DND-41 (cell line): ENCODE measurements at regions not wholly inside any gene's neighbourhood (a gene's known extent, or its start where the extent isn't known, plus 50 kb on each side); places are given as distances from the start of the nearest gene placed in this dataset.

Experiments
- ATAC-seq: fragments of 200-7000 bp; cut with Tn5 transposase; 3 replicates; pipeline ENCODE4 v1.9.1; 2021; ENCODE audit warnings: low read depth; ENCODE audit not compliant: insufficient read depth
- DNase-seq: peaks from one replicate; pipeline ENCODE4 v3.0.0-alpha.2; 2020
- H2AFZ ChIP-seq: 2 replicates; pipeline ENCODE4 v1.6.0; 2012; ENCODE audit warnings: low read depth, low read length
- H3K27ac ChIP-seq: 2 replicates; pipeline ENCODE4 v1.5.1; 2012; ENCODE audit warnings: low read length, inconsistent platforms
- H3K27me3 ChIP-seq: fragments of 200-600 bp; sonication (generic); 2 replicates; pipeline ENCODE4 v1.6.0; 2012; ENCODE audit warnings: low read length, mild to moderate bottlenecking, inconsistent platforms; ENCODE audit not compliant: insufficient read depth, poor library complexity
- H3K36me3 ChIP-seq: 2 replicates; pipeline ENCODE4 v1.5.1; 2012; ENCODE audit warnings: low read length, inconsistent platforms; ENCODE audit not compliant: insufficient read depth
- H3K4me1 ChIP-seq: 2 replicates; pipeline ENCODE4 v1.5.1; 2012; ENCODE audit warnings: mild to moderate bottlenecking, low read length; ENCODE audit not compliant: insufficient read depth
- H3K4me2 ChIP-seq: 2 replicates; pipeline ENCODE4 v1.6.0; 2012; ENCODE audit warnings: mild to moderate bottlenecking, moderate library complexity, low read length, inconsistent platforms; ENCODE audit not compliant: insufficient read depth
- H3K4me3 ChIP-seq, 2 experiments: fragments of 200-600 bp in 1 of 2; shearing (Covaris generic) in 1 of 2; 2 replicates each; pipeline ENCODE4 v1.5.1; 2012 to 2016; ENCODE audit warnings: inconsistent platforms in 2 of 2, low read length in 2 of 2, mild to moderate bottlenecking in 2 of 2, low read depth in 1 of 2, moderate library complexity in 1 of 2
- H3K79me2 ChIP-seq: 2 replicates; pipeline ENCODE4 v1.6.0; 2012; ENCODE audit warnings: low read length, inconsistent platforms; ENCODE audit not compliant: insufficient read depth
- H3K9ac ChIP-seq: 2 replicates; pipeline ENCODE4 v1.6.0; 2012; ENCODE audit warnings: low read depth, mild to moderate bottlenecking, inconsistent platforms, low read length, moderate library complexity
- H3K9me3 ChIP-seq: 2 replicates; pipeline ENCODE4 v1.5.1; 2012; ENCODE audit warnings: low read length, moderate library complexity, mild to moderate bottlenecking, inconsistent platforms; ENCODE audit not compliant: insufficient read depth, severe bottlenecking
- H4K20me1 ChIP-seq: 2 replicates; pipeline ENCODE4 v1.6.0; 2012; ENCODE audit warnings: low read length; ENCODE audit not compliant: insufficient read depth
- EZH2 ChIP-seq: IDR thresholded peaks from 3 replicates; pipeline ENCODE4 v1.6.1; 2012; ENCODE audit warnings: borderline replicate concordance, low read depth, mild to moderate bottlenecking, moderate library complexity, low read length, inconsistent platforms; ENCODE audit not compliant: severe bottlenecking
- TF ChIP-seq, protein P1 (sequence below): IDR thresholded peaks from 2 replicates; pipeline ENCODE4 v1.5.1; 2012; ENCODE audit warnings: borderline replicate concordance, low read length, moderate library complexity, mild to moderate bottlenecking; ENCODE audit not compliant: poor library complexity, severe bottlenecking; ENCODE audit errors: extremely low read depth

DNA sequence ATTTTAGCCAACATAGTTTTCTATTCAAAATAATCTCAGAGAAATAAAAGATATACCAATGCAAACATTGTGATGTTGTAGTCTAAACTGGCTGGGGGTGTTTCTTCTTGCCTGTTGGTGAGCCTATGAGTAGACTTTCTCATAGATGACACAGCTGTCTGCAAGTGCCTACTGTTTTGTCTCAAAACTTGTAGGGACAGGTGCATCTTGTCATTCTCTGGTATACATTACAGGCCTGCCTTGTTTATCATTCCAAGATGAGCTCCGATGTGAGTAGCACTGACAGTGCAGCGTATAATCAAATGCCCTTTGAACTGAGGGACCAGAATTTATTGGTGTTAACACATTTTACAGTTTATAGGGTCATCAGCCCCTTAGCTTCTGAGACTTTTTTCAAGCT, 353.8 kb downstream of the PRDM5 start:
- TF ChIP-seq, protein P1, sequence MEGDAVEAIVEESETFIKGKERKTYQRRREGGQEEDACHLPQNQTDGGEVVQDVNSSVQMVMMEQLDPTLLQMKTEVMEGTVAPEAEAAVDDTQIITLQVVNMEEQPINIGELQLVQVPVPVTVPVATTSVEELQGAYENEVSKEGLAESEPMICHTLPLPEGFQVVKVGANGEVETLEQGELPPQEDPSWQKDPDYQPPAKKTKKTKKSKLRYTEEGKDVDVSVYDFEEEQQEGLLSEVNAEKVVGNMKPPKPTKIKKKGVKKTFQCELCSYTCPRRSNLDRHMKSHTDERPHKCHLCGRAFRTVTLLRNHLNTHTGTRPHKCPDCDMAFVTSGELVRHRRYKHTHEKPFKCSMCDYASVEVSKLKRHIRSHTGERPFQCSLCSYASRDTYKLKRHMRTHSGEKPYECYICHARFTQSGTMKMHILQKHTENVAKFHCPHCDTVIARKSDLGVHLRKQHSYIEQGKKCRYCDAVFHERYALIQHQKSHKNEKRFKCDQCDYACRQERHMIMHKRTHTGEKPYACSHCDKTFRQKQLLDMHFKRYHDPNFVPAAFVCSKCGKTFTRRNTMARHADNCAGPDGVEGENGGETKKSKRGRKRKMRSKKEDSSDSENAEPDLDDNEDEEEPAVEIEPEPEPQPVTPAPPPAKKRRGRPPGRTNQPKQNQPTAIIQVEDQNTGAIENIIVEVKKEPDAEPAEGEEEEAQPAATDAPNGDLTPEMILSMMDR = no peak
- no peak for TF ChIP-seq EZH2
- H2AFZ ChIP-seq = no peak overlapping the region
- H3K36me3 ChIP-seq = no peaks in the 10 kb centered on the region
- H3K4me1 ChIP-seq = no peaks in the 10 kb centered on the region
- ATAC-seq (no peak), DNase-seq (no peak)
- H3K9ac ChIP-seq = no peak overlapping the region
- no peaks in the 10 kb centered on the region for H3K79me2 ChIP-seq
- H3K4me2 ChIP-seq = no peak overlapping the region
- no peaks in the 10 kb centered on the region for H4K20me1 ChIP-seq
- H3K9me3 ChIP-seq = no peaks in the 10 kb centered on the region
- H3K27me3 ChIP-seq = no peaks in the 10 kb centered on the region
- H3K27ac ChIP-seq = no peak overlapping the region
- H3K4me3 ChIP-seq = no peak overlapping the region

DNA sequence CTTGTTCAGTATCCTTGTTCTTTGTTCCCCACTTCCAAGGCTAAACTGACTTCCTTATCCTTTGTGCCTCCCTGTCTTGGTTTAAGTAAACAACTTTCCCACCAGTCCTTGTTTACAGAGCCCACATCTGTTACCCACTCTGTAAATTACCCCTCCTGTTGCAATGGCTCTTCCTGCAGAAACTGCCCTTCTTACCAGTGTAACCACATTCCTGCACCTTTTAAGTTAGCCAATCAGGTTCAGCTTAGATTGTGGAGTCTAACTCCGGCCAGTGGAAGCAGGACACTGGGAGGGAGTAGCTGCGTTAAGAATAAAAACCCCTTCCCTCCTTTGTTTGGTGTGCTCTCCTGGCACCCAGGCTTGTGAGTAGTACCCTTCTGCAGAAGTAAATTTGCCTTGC, 360.9 kb downstream of the PRDM5 start:
- TF ChIP-seq EZH2 = no peak
- TF ChIP-seq, protein P1 = no peak
- Histone ChIP-seq H2AFZ (no peak overlapping the region), H3K36me3 (no peaks in the 10 kb centered on the region), H4K20me1 (no peaks in the 10 kb centered on the region), H3K4me3 (no peak overlapping the region), H3K9ac (no peak overlapping the region), H3K27me3 (no peaks in the 10 kb centered on the region), H3K27ac (no peak overlapping the region), H3K4me2 (no peak overlapping the region), H3K4me1 (no peaks in the 10 kb centered on the region), H3K9me3 (peaks cover 4% of the 10 kb centered on the region), H3K79me2 (no peaks in the 10 kb centered on the region)
- ATAC-seq (no peak), DNase-seq (no peak)

DNA sequence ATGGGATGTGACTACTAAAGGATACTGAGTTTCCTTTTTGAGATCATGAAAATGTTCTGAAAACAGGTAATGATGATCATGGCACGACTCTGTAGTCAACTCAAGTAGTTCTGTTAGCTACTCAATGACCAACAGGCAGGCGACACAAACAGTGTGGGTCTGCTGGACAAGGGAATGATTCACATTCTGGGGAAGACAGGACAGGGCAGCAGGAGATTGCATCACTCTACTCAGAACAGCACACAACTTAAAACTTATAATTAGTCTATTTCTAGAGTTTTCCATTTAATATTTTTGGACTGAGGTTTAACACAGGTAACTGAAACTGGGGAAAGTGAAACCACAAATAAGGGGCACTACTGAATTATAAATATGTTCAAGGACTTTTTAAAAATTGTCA, 365.2 kb downstream of the PRDM5 start:
- H2AFZ ChIP-seq = no peak overlapping the region
- no peaks in the 10 kb centered on the region for H3K36me3 ChIP-seq
- ATAC-seq = no peak
- no peaks in the 10 kb centered on the region for H3K27me3 ChIP-seq
- H3K27ac ChIP-seq = no peak overlapping the region
- H3K4me3 ChIP-seq = no peak overlapping the region
- H3K79me2 ChIP-seq = no peaks in the 10 kb centered on the region
- H4K20me1 ChIP-seq = no peaks in the 10 kb centered on the region
- no peak overlapping the region for H3K4me2 ChIP-seq
- no peak for DNase-seq
- TF ChIP-seq, protein P1 = no peak
- no peak for TF ChIP-seq EZH2
- no peak overlapping the region for H3K9ac ChIP-seq
- H3K4me1 ChIP-seq = no peaks in the 10 kb centered on the region
- peaks cover 4% of the 10 kb centered on the region for H3K9me3 ChIP-seq

DNA sequence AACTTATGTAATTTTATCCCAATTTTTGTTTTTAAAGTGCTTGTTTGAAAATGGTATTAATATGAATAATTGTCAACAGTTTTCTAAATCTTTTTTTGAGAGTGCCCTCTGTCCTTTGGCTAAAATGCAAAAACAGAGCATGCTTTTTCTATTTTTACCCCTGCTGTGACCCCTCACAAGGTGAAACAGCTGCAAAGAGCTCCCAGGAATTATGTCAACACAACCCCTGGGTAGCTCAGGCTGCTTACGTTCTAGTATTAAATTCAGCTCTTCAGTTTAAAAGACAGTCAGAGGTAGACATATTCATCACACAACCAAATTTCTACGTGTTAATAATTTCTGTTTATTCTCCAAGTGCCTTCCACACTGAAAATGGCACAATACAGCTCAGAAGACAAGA, 367.5 kb downstream of the PRDM5 start:
- no peak overlapping the region for H3K4me3 ChIP-seq
- no peaks in the 10 kb centered on the region for H3K36me3 ChIP-seq
- H3K27me3 ChIP-seq = no peaks in the 10 kb centered on the region
- no peak for TF ChIP-seq EZH2
- TF ChIP-seq, protein P1 = no peak
- H3K9ac ChIP-seq = no peak overlapping the region
- H3K4me1 ChIP-seq = no peaks in the 10 kb centered on the region
- DNase-seq (no peak), ATAC-seq (no peak)
- H3K79me2 ChIP-seq = no peaks in the 10 kb centered on the region
- H4K20me1 ChIP-seq = no peaks in the 10 kb centered on the region
- no peak overlapping the region for H3K4me2 ChIP-seq
- no peaks in the 10 kb centered on the region for H3K9me3 ChIP-seq
- no peak overlapping the region for H3K27ac ChIP-seq
- no peak overlapping the region for H2AFZ ChIP-seq
